Liver (tissue), 3 donors: ENCODE measurements at regions not wholly inside any gene's neighbourhood (a gene's known extent, or its start where the extent isn't known, plus 50 kb on each side); places are given as distances from the start of the nearest gene placed in this dataset.

Source experiments
- EGR1 ChIP-seq, 2 donors: IDR thresholded peaks; 2 replicates each; pipeline ENCODE4 v1.6.1; 2016 to 2018; ENCODE audit warnings: antibody characterized with exemption in 2 of 2, low read depth in 2 of 2
- NR2F2 ChIP-seq: IDR thresholded peaks from 2 replicates; pipeline ENCODE4 v1.6.1; 2016; ENCODE audit warnings: antibody characterized with exemption
- RAD21 ChIP-seq, 2 donors: IDR thresholded peaks; 2 replicates each; pipeline ENCODE4 v1.6.1; 2016; ENCODE audit warnings: antibody characterized with exemption in 2 of 2, mild to moderate bottlenecking in 2 of 2
- SP1 ChIP-seq: IDR thresholded peaks from 2 replicates; pipeline ENCODE4 v1.6.1; 2018; ENCODE audit warnings: antibody characterized with exemption, mild to moderate bottlenecking
- TAF1 ChIP-seq: conservative IDR thresholded peaks from 2 replicates; pipeline ENCODE4 v1.6.1; 2016; ENCODE audit warnings: antibody characterized with exemption, mild to moderate bottlenecking
- YY1 ChIP-seq: IDR thresholded peaks from 2 replicates; pipeline ENCODE4 v1.6.1; 2016; ENCODE audit warnings: antibody characterized with exemption, mild to moderate bottlenecking
- TF ChIP-seq, protein P1 (sequence below): IDR thresholded peaks from 2 replicates; pipeline ENCODE4 v1.6.1; 2016; ENCODE audit warnings: antibody characterized with exemption
- TF ChIP-seq, protein P2 (sequence below): fragments of 150-350 bp; IDR thresholded peaks from 2 replicates; pipeline ENCODE4 v1.5.1; 2017; ENCODE audit warnings: improper control_type of control experiment, low read depth, low read length; ENCODE audit not compliant: missing input control
- TF ChIP-seq, protein P3 (sequence below): IDR thresholded peaks from 2 replicates; pipeline ENCODE4 v1.6.1; 2016; ENCODE audit warnings: antibody characterized with exemption
- TF ChIP-seq, protein P4 (sequence below): IDR thresholded peaks from 2 replicates; pipeline ENCODE4 v1.6.1; 2016; ENCODE audit warnings: antibody characterized with exemption, mild to moderate bottlenecking
- TF ChIP-seq, protein P5 (sequence below): IDR thresholded peaks from 2 replicates; pipeline ENCODE4 v1.6.1; 2016; ENCODE audit warnings: antibody characterized with exemption
- donor health status: healthy.
- donor health status: healthy.

DNA sequence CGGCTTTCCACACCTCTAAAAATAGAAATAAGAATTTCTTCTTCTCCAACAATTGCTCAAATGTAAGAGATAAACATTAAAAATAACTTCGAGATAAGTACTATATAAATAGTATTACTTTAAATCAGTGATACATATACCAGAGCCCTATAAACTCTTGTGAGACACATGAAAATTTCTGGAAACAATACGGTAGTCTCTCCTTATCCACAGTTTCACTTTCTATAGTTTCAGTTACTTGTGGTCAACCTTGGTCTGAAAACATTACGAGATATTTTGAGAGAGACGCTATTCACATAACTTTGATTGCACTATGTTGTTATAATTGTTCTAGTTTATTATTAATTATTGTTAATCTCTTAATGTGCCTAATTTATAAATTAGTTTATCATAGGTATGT lies 101.5 kb upstream of the CXXC4 start:
- TF ChIP-seq, protein P1, sequence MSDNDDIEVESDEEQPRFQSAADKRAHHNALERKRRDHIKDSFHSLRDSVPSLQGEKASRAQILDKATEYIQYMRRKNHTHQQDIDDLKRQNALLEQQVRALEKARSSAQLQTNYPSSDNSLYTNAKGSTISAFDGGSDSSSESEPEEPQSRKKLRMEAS = no peak
- TF ChIP-seq, protein P2, sequence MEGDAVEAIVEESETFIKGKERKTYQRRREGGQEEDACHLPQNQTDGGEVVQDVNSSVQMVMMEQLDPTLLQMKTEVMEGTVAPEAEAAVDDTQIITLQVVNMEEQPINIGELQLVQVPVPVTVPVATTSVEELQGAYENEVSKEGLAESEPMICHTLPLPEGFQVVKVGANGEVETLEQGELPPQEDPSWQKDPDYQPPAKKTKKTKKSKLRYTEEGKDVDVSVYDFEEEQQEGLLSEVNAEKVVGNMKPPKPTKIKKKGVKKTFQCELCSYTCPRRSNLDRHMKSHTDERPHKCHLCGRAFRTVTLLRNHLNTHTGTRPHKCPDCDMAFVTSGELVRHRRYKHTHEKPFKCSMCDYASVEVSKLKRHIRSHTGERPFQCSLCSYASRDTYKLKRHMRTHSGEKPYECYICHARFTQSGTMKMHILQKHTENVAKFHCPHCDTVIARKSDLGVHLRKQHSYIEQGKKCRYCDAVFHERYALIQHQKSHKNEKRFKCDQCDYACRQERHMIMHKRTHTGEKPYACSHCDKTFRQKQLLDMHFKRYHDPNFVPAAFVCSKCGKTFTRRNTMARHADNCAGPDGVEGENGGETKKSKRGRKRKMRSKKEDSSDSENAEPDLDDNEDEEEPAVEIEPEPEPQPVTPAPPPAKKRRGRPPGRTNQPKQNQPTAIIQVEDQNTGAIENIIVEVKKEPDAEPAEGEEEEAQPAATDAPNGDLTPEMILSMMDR = no peak
- TF ChIP-seq NR2F2 (no peak), EGR1 (IDR thresholded peaks at IDR 0.05; ENCODE audit: low read depth in 2 of 2) (no peak), TAF1 (no peak), SP1 (no peak), RAD21 (IDR thresholded peaks at IDR 0.05) (no peak), YY1 (no peak)
- TF ChIP-seq, protein P3, sequence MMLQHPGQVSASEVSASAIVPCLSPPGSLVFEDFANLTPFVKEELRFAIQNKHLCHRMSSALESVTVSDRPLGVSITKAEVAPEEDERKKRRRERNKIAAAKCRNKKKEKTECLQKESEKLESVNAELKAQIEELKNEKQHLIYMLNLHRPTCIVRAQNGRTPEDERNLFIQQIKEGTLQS = no peak
- TF ChIP-seq, protein P4, sequence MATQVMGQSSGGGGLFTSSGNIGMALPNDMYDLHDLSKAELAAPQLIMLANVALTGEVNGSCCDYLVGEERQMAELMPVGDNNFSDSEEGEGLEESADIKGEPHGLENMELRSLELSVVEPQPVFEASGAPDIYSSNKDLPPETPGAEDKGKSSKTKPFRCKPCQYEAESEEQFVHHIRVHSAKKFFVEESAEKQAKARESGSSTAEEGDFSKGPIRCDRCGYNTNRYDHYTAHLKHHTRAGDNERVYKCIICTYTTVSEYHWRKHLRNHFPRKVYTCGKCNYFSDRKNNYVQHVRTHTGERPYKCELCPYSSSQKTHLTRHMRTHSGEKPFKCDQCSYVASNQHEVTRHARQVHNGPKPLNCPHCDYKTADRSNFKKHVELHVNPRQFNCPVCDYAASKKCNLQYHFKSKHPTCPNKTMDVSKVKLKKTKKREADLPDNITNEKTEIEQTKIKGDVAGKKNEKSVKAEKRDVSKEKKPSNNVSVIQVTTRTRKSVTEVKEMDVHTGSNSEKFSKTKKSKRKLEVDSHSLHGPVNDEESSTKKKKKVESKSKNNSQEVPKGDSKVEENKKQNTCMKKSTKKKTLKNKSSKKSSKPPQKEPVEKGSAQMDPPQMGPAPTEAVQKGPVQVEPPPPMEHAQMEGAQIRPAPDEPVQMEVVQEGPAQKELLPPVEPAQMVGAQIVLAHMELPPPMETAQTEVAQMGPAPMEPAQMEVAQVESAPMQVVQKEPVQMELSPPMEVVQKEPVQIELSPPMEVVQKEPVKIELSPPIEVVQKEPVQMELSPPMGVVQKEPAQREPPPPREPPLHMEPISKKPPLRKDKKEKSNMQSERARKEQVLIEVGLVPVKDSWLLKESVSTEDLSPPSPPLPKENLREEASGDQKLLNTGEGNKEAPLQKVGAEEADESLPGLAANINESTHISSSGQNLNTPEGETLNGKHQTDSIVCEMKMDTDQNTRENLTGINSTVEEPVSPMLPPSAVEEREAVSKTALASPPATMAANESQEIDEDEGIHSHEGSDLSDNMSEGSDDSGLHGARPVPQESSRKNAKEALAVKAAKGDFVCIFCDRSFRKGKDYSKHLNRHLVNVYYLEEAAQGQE = no peak
- TF ChIP-seq, protein P5, sequence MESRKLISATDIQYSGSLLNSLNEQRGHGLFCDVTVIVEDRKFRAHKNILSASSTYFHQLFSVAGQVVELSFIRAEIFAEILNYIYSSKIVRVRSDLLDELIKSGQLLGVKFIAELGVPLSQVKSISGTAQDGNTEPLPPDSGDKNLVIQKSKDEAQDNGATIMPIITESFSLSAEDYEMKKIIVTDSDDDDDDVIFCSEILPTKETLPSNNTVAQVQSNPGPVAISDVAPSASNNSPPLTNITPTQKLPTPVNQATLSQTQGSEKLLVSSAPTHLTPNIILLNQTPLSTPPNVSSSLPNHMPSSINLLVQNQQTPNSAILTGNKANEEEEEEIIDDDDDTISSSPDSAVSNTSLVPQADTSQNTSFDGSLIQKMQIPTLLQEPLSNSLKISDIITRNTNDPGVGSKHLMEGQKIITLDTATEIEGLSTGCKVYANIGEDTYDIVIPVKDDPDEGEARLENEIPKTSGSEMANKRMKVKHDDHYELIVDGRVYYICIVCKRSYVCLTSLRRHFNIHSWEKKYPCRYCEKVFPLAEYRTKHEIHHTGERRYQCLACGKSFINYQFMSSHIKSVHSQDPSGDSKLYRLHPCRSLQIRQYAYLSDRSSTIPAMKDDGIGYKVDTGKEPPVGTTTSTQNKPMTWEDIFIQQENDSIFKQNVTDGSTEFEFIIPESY = no peak
